GM19463 (cell line): ENCODE measurements at regions not wholly inside any gene's neighbourhood (a gene's known extent, or its start where the extent isn't known, plus 50 kb on each side); places are given as distances from the start of the nearest gene placed in this dataset.
A peak's percentile ranks its signal among the peaks of the same experiment; 100 is the strongest.

ENCODE experiments used
- ATAC-seq: cut with Tn5 transposase; IDR thresholded peaks from one replicate; pipeline ENCODE4 v1.9.1; 2021; ENCODE audit warnings: mild to moderate bottlenecking, moderate library complexity; ENCODE audit not compliant: unreplicated experiment

- no peak for ATAC-seq
Observed at GRCh38 chr2:62370321-62371250, 135.4 kb downstream of the TMEM17 start.

GRCh38 chr2:62369541-62370202 lies 136.3 kb downstream of the TMEM17 start:
- no peak for ATAC-seq

- ATAC-seq: no peak
Observed at GRCh38 chr2:62364791-62365528, 141.0 kb downstream of the TMEM17 start.

GRCh38 chr2:62363166-62363565 lies 142.8 kb downstream of the TMEM17 start:
- peak; percentile 76 for ATAC-seq

DNA sequence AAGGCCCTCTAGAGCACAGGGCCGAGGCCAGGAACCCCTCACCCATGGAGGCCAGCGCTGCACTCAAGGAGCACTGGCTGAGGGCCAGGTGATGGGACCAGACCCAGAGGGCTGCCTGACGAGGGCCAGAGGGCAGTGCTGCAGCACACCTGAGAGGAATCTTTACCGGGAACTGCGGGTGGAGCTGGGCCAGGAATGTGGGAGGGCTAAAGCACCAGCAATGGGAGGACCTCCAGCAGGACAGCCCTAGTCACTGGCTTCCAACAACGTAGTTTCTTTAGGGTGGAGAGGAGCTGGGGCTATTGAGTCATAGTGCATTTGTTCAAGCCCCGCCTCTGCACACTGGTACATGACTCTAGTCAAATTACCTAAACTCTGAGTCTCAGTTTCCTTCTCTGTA lies 143.4 kb downstream of the TMEM17 start:
- peak; percentile 38 for ATAC-seq

GRCh38 chr2:62361964-62362363 lies 144.0 kb downstream of the TMEM17 start:
- ATAC-seq: no peak

DNA sequence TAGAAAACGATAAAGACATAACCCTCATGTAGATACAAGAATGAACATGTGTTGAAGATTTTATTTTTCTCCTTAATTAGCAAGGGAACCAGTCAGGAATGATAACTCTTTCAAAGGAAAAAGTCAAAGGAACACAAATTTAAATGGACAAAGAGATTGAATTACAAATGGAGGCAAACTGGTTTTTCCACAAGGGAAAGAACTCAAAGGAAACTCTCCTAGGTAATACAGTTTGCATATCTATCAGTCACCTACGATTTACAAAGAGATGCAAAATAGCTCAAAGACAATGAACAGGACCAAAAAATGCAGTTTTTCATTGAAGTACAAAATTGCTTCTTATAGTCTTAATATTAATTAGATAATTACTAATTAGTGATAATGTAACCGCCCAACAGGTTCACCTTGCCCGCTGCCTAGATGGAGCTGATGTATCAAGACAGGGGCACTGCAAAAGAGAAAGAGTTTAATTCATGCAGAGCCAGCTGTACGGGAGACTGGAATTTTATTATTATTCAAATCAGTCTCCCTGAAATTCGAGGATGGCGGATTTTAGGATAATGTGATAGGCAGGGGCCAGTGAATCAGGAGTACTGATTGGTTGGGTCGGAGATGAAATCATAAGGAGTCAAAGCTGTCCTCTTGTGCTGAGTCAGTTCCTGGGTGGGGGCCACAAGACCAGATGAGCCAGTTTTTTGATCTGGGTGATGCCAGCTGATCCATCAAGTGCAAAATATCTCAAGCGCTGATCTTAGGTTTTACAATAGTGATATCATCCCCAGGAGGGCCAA lies 151.0 kb downstream of the TMEM17 start:
- ATAC-seq: no peak

GRCh38 chr2:62352031-62352430 lies 154.0 kb downstream of the TMEM17 start:
- ATAC-seq: no peak

DNA sequence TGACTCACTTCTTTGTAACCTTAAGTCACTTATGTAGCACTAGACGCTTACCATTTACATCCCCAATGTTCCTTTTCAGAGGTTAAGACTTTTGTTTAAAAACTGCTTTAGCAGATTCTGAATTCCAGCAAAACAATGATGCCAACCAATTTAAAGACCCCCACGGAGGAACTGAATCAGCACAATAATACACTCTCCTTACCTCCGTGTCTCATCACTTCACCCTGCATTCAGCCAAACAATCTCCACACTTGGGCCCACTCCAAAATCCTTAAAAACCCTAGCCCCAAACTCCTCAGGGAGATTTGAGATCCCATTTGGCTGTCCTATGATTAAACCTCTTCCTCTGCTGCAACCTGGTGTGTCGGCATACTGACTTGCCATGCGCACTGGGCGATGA lies 153.9 kb downstream of the B3GNT2 start:
- no peak for ATAC-seq

DNA sequence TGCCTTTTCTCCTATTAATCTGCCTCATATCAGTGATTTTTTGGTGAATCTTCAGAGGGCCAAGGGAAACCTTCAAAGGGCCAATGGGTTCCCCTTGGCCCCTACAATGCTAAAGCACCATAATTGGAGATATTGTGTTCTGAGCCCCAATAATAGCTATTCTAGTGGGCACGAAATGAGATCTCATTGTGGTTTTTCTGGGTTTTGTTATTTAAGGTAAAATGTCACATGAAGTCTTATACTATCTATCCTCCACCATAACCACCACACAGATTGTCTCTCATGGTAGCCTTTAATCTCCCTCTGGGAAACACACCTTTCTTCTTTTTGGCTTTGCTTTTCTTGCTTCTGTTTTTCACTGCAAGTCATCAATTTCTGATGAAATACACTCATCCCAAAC lies 152.8 kb downstream of the B3GNT2 start:
- no peak for ATAC-seq

DNA sequence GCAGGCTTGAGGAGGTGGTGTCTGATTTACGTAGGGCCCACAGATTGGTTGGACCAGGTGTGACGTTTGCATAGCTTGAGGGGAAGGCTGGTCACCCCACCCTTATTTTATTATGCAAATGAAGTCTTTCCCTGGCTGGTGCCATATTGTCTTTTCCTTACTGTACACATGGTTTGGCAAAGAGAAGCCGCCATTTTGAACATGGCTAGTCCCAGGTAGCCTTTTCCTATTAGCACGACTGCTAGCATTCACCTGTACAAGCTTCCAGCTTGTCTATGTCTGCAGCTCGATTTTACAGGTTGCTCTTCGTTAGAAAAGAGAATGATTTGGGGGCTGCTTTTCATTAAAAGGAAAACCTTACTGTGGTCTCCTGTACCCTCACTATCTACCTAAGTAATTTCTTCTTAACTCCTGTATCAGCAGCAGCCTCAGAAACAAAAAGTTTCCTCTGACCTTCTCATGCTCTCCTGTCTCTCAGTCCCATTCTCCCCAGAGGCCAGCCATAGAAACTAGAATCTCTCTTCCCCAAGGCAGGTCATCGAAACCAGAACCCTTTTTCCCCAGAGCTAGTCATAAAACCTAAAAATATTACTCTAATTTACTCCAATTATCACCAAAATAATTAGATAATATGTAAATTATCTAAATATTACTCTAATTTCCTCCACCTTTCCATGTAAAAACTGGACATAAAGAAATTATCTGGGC lies 151.8 kb downstream of the B3GNT2 start:
- no peak for ATAC-seq

- peak; percentile 64 for ATAC-seq
Observed at GRCh38 chr2:62344472-62344871, 148.6 kb downstream of the B3GNT2 start.

- no peak for ATAC-seq
Observed at GRCh38 chr2:62343636-62344337, 147.9 kb downstream of the B3GNT2 start.

GRCh38 chr2:62343206-62343605 lies 147.3 kb downstream of the B3GNT2 start:
- ATAC-seq: no peak

DNA sequence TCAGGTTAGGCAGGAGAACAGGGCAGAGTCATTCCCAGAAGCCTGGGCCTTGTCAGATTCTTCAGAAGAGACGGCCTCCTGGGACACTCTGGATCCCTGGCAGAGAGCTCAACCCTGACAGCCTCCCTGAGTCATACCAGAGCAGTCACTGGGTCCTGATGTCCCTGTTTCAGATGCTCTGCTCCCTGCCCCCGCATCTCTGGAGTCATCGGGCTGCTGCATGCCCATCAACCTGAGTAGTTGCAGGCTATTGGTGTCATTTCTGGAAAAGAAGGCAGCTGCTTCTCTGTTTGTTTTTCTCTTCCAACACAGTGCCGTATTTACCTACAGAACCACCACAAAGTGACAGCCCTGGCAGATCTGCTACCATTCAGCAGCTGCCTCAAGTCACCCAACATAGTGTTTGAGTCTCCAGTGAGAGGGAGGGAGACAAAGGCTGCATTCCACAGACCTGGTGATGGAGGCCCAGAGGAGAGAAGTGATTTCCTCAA lies 145.1 kb downstream of the B3GNT2 start:
- ATAC-seq: peak; percentile 81

DNA sequence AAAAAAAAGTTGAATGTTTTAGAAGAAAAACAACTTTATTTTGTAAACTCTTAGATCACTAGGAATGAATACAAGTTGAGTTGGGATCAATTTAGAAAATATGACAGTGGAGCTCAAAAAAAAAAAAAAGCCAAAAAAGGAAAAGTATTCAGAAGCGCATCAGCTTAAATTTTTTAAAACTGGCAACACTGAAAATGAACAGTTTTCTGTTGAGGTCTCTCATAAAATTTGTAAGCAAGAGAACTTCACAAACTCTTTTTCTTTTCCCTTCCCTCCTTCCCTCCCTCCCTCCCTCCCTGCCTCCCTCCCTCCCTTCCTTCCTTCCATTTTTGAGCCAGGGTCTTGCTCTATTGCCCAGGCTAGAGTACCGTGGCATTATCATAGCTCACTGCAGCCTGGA lies 143.9 kb downstream of the B3GNT2 start:
- no peak for ATAC-seq

DNA sequence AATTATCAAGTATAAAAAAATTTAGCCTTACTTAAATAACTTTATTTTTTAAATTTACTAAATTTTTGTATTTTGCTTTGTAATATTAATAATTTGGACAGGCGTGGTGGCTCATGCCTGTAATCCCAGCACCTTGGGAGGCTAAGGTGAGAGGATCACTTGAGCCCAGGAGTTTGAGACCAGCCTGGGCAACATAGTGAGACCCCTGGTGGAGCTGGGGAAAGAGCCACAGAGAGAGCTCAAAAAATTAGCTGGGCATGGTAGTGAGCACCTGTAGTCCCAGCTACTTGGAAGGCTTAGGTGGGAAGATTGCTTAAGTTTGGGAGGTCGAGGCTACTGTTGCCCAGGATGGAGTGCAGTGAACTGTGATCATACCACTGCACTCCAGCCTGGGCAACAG lies 143.5 kb downstream of the B3GNT2 start:
- ATAC-seq: no peak

GRCh38 chr2:62338111-62338510 lies 142.2 kb downstream of the B3GNT2 start:
- ATAC-seq: no peak

DNA sequence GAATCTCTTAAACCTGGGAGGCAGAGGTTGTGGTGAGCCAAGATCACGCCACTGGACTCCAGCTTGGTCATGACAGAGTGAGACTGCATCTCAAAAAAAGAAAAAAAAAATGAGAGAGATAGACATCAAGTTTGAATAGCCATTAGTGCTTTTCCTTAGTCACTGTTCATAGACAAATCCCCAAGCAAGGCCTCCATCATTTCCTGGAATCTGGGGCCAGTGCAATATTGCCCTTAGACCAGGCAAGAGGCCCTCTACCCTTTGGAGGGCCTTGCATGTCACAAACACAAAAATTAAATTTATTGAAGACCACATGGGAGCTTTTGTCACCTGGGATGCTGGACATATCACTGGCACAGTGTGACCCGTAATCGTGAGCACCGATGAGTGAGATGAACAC lies 141.5 kb downstream of the B3GNT2 start:
- ATAC-seq: no peak
